CD4-positive, alpha-beta T cell (primary cell): ENCODE measurements at regions not wholly inside any gene's neighbourhood (a gene's known extent, or its start where the extent isn't known, plus 50 kb on each side); places are given as distances from the start of the nearest gene placed in this dataset.
A peak's percentile ranks its signal among the peaks of the same experiment; 100 is the strongest.

ENCODE experiments used
- ATAC-seq: fragments of 200-7000 bp; cut with Tn5 transposase; one replicate; pipeline ENCODE4 v1.10.0; 2022; ENCODE audit warnings: mild to moderate bottlenecking; ENCODE audit not compliant: poor library complexity
- CTCF ChIA-PET: fragments of 350-600 bp; sonication (Branson Sonifier 250); formaldehyde crosslinking; loops from one replicate; lab custom pipeline; 2021; ENCODE audit warnings: antibody characterized with exemption, inconsistent platforms; lab: Charles Lee
- POLR2A ChIA-PET: fragments of 350-600 bp; sonication (Branson Sonifier 250); formaldehyde crosslinking; loops from one replicate; lab custom pipeline; 2021; ENCODE audit warnings: antibody characterized with exemption, inconsistent platforms; lab: Charles Lee
- DNase-seq, 14 experiments: peaks; one replicate each; pipeline ENCODE4 v3.0.0-alpha.2; 2013 to 2020; ENCODE audit warnings: mixed read lengths in 2 of 14
- H3K27ac ChIP-seq, 2 donors: one replicate each; pipeline versions ENCODE4 v1.5.1 to v1.7.0; 2013; ENCODE audit warnings: low read length in 2 of 2, low read depth in 1 of 2, mild to moderate bottlenecking in 1 of 2
- H3K27me3 ChIP-seq, 2 experiments: 1 replicate in 1 of 2; 2 replicates in 1 of 2; pipeline versions ENCODE4 v1.6.1 to v1.7.0; 2013; ENCODE audit warnings: low read length in 2 of 2, control low read depth in 1 of 2, mild to moderate bottlenecking in 1 of 2, moderate library complexity in 1 of 2; ENCODE audit not compliant: insufficient read depth in 2 of 2, control insufficient read depth in 1 of 2
- H3K36me3 ChIP-seq: one replicate; pipeline ENCODE4 v1.6.1; 2013; ENCODE audit warnings: low read length, control low read depth; ENCODE audit not compliant: insufficient read depth
- H3K4me1 ChIP-seq: one replicate; pipeline ENCODE4 v1.6.1; 2013; ENCODE audit warnings: low read length, control low read depth; ENCODE audit not compliant: insufficient read depth
- H3K4me3 ChIP-seq: one replicate; pipeline ENCODE4 v1.5.1; 2013; ENCODE audit warnings: mild to moderate bottlenecking, low read length, moderate library complexity
- H3K9me3 ChIP-seq, 2 experiments: 1 replicate in 1 of 2; 2 replicates in 1 of 2; pipeline versions ENCODE4 v1.6.1 to v1.7.0; 2013; ENCODE audit warnings: low read length in 2 of 2, mild to moderate bottlenecking in 2 of 2, control low read depth in 1 of 2, moderate library complexity in 1 of 2; ENCODE audit not compliant: control insufficient read depth in 1 of 2, insufficient read depth in 1 of 2
- H3K27ac Mint-ChIP-seq: one replicate; pipeline ENCODE4 v1.8.0; 2020; ENCODE audit warnings: mixed read lengths
- H3K27me3 Mint-ChIP-seq: one replicate; pipeline ENCODE4 v1.8.0; 2021; ENCODE audit warnings: mixed read lengths
- H3K36me3 Mint-ChIP-seq: one replicate; pipeline ENCODE4 v1.8.0; 2021; ENCODE audit warnings: low read depth, mixed read lengths
- H3K4me1 Mint-ChIP-seq: one replicate; pipeline ENCODE4 v1.8.0; 2021; ENCODE audit warnings: low read depth, mixed read lengths
- H3K4me3 Mint-ChIP-seq: one replicate; pipeline ENCODE4 v1.8.0; 2020; ENCODE audit warnings: mild to moderate bottlenecking, mixed read lengths
- H3K9me3 Mint-ChIP-seq: one replicate; pipeline ENCODE4 v1.8.0; 2020; ENCODE audit warnings: mixed read lengths
- intact Hi-C, 2 experiments: fragments of 100-400 bp; cut with DNase I in 1 of 2; cut with micrococcal nuclease in 1 of 2; formaldehyde crosslinking; loops; one replicate each; pipeline versions ENCODE4 v1.15.1 to v1.9.0; 2023 to 2025; cut with DNase I, micrococcal nuclease
- TF ChIP-seq, protein P1 (sequence below): fragments of 200-600 bp; IDR thresholded peaks from one replicate; pipeline ENCODE4 v1.8.0; 2022; ENCODE audit warnings: antibody characterized with exemption, mild to moderate bottlenecking

DNA sequence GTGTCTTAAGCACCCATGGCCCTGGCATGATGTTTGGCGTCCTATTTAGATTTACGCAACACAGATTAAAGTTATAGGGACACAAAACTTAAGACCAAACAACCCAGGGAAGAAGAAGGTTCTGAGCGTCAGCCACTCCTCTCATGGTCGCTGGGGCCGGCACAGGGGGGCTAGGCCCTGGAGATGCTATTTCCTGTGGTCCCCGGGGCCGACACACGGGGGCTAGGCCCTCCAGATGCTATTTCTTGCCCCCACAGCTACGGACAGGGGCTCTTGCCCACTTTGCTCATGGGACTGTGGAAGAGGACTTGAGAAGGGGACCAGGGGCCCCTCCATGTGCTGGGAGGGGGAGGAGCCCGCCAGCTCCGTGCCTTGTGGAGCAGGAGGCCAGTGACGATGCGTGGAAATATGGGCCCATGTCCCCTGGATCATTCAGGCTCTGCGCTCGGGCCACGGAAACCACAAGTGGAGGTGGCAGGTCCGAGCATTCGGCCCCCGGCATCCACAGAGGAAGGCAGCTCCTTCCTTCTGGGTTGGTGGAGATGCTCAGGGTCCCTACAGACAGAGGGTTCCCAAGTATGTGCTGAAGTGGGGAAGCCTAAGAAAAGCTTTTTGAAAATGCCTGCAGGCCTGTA, 711.1 kb downstream of the BRD1 start:
- Histone ChIP-seq H3K27me3 (no peaks in the 10 kb centered on the region), H3K27ac (no peak overlapping the region), H3K9me3 (no peaks in the 10 kb centered on the region), H3K4me1 (no peaks in the 10 kb centered on the region), H3K36me3 (no peaks in the 10 kb centered on the region), H3K4me3 (no peak overlapping the region)
- ChIA-PET CTCF (no interaction called here), POLR2A (no interaction called here)
- ATAC-seq: no peak
- no peaks in the 10 kb centered on the region for H3K4me1 Mint-ChIP-seq
- H3K27ac Mint-ChIP-seq: no peak overlapping the region
- H3K9me3 Mint-ChIP-seq: no peaks in the 10 kb centered on the region
- peak in 1 of 14 experiments; percentile 2 for DNase-seq
- no peak overlapping the region for H3K4me3 Mint-ChIP-seq
- no peaks in the 10 kb centered on the region for H3K27me3 Mint-ChIP-seq
- intact Hi-C loops: no loop called here
- TF ChIP-seq, protein P1, sequence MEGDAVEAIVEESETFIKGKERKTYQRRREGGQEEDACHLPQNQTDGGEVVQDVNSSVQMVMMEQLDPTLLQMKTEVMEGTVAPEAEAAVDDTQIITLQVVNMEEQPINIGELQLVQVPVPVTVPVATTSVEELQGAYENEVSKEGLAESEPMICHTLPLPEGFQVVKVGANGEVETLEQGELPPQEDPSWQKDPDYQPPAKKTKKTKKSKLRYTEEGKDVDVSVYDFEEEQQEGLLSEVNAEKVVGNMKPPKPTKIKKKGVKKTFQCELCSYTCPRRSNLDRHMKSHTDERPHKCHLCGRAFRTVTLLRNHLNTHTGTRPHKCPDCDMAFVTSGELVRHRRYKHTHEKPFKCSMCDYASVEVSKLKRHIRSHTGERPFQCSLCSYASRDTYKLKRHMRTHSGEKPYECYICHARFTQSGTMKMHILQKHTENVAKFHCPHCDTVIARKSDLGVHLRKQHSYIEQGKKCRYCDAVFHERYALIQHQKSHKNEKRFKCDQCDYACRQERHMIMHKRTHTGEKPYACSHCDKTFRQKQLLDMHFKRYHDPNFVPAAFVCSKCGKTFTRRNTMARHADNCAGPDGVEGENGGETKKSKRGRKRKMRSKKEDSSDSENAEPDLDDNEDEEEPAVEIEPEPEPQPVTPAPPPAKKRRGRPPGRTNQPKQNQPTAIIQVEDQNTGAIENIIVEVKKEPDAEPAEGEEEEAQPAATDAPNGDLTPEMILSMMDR: no peak
- H3K36me3 Mint-ChIP-seq: no peaks in the 10 kb centered on the region

DNA sequence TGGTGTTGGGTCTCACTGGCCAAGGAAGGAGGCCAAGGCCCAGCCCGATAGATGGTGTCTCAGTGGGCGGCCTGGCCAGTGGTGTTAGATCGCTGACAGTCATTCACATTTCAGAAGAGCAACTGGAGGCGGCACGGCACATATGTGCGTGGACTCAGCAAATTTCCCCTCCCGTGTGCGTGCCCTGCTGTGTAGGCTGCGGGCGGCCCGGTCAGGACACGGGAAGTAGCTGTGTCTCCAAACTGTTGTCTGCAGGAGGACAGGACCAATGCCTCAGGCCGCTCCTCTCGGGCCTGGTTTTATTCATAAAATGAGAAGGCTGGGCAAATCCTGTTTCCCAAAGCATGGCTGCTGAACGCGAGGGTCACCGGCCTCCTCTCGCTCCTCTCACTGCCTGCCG, 711.7 kb downstream of the BRD1 start:
- CTCF ChIA-PET: no interaction called here
- no peaks in the 10 kb centered on the region for H3K36me3 ChIP-seq
- no peaks in the 10 kb centered on the region for H3K27me3 ChIP-seq
- no peak for ATAC-seq
- H3K9me3 ChIP-seq: no peaks in the 10 kb centered on the region
- H3K27ac ChIP-seq: no peak overlapping the region
- H3K27ac Mint-ChIP-seq: no peak overlapping the region
- peak in 1 of 14 experiments; percentile 5 for DNase-seq
- H3K36me3 Mint-ChIP-seq: no peaks in the 10 kb centered on the region
- H3K4me3 Mint-ChIP-seq: no peak overlapping the region
- intact Hi-C loops: no loop called here
- H3K27me3 Mint-ChIP-seq: no peaks in the 10 kb centered on the region
- POLR2A ChIA-PET: no interaction called here
- H3K4me1 ChIP-seq: no peaks in the 10 kb centered on the region
- no peak overlapping the region for H3K4me3 ChIP-seq
- no peaks in the 10 kb centered on the region for H3K4me1 Mint-ChIP-seq
- no peaks in the 10 kb centered on the region for H3K9me3 Mint-ChIP-seq
- TF ChIP-seq, protein P1: no peak

DNA sequence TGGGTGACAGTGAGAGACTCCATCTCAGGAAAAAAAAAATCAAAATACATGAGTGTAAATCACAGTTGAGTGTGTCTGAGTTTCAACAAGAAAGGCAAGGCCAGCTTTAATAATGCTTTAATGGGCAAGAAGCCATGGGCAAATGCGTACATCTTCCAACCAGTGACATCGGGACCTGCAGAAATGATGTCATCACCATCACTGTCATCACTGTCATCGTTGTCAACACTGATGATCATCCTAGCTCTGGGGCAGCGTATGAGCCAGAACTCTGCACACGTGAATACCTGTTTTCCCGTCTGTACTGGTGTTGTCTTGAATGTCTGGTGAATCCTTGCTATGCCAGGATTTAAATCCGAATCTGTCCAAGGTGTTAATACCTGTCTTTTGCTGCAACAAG, 712.5 kb downstream of the BRD1 start:
- Histone ChIP-seq H3K4me1 (no peaks in the 10 kb centered on the region), H3K27ac (no peak overlapping the region), H3K27me3 (no peaks in the 10 kb centered on the region), H3K36me3 (no peaks in the 10 kb centered on the region), H3K4me3 (no peak overlapping the region), H3K9me3 (no peaks in the 10 kb centered on the region)
- intact Hi-C loops: no loop called here
- TF ChIP-seq, protein P1: no peak
- no peak overlapping the region for H3K27ac Mint-ChIP-seq
- no peaks in the 10 kb centered on the region for H3K9me3 Mint-ChIP-seq
- H3K36me3 Mint-ChIP-seq: no peaks in the 10 kb centered on the region
- ATAC-seq: no peak
- CTCF ChIA-PET: no interaction called here
- H3K27me3 Mint-ChIP-seq: no peaks in the 10 kb centered on the region
- POLR2A ChIA-PET: no interaction called here
- H3K4me3 Mint-ChIP-seq: no peak overlapping the region
- no peaks in the 10 kb centered on the region for H3K4me1 Mint-ChIP-seq
- no peak for DNase-seq
